ENCODE measurements at regions not wholly inside any gene's neighbourhood (a gene's known extent, or its start where the extent isn't known, plus 50 kb on each side); places are given as distances from the start of the nearest gene placed in this dataset.
"Not testable (repeated sequence)": the region's sequence is repeated elsewhere in the genome, so short reads cannot be mapped to it uniquely, and the experiment has no call there.

- DNase-seq, result no peak
- intact Hi-C loops (cut with DNase I; ENCODE audit: low total_unique reads), result no loop called here
Observed at GRCh38 chr7:64469673-64470072, 93.2 kb downstream of the ZNF680 start.

GRCh38 chr7:64465551-64465950 is 97.3 kb downstream of the ZNF680 start:
- no peak for DNase-seq
- intact Hi-C loops (cut with DNase I; ENCODE audit: low total_unique reads), result no loop called here
- TF ChIP-seq POLR2A (IDR thresholded peaks at IDR 0.05) (no peak), CTCF (IDR thresholded peaks at IDR 0.05) (no peak)

More at GRCh38 chr7:64469673-64470072, 93.2 kb downstream of the ZNF680 start:
- Histone ChIP-seq H3K9me3 (no peaks in the 10 kb centered on the region), H3K4me1 (no peaks in the 10 kb centered on the region), H3K36me3 (no peaks in the 10 kb centered on the region), H3K4me3 (no peak overlapping the region), H3K27me3 (no peaks in the 10 kb centered on the region), H3K27ac (no peak overlapping the region)
- TF ChIP-seq CTCF (IDR thresholded peaks at IDR 0.05), result no peak
- TF ChIP-seq POLR2A (IDR thresholded peaks at IDR 0.05), result no peak

GRCh38 chr7:64463636-64464375 is 99.1 kb downstream of the ZNF680 start:
- Histone ChIP-seq H3K27me3 (no peaks in the 10 kb centered on the region), H3K4me3 (peak overlapping the region; percentile 33 to 42), H3K4me1 (no peaks in the 10 kb centered on the region), H3K9me3 (no peaks in the 10 kb centered on the region), H3K27ac (no peak overlapping the region), H3K36me3 (no peaks in the 10 kb centered on the region)
- peak; percentile 67 to 75 for DNase-seq
- TF ChIP-seq POLR2A (IDR thresholded peaks at IDR 0.05), result no peak
- TF ChIP-seq CTCF (IDR thresholded peaks at IDR 0.05), result no peak
- intact Hi-C loops (cut with DNase I; ENCODE audit: low total_unique reads), result no loop called here

More at GRCh38 chr7:64465551-64465950, 97.3 kb downstream of the ZNF680 start:
- Histone ChIP-seq H3K9me3 (no peaks in the 10 kb centered on the region), H3K36me3 (no peaks in the 10 kb centered on the region), H3K4me1 (no peaks in the 10 kb centered on the region), H3K27ac (no peak overlapping the region), H3K27me3 (no peaks in the 10 kb centered on the region), H3K4me3 (no peak overlapping the region)

GRCh38 chr7:64459858-64460257 is 103.0 kb downstream of the ZNF680 start:
- H3K4me1 ChIP-seq; H3K4me3 ChIP-seq; H3K27ac ChIP-seq; H3K9me3 ChIP-seq; H3K27me3 ChIP-seq; H3K36me3 ChIP-seq; DNase-seq; intact Hi-C loops (cut with DNase I; ENCODE audit: low total_unique reads): not testable (repeated sequence)

- intact Hi-C loops (cut with DNase I; ENCODE audit: low total_unique reads), result no loop called here
- H3K4me1 ChIP-seq, result no peaks in the 10 kb centered on the region
- DNase-seq, result no peak
- no peak overlapping the region for H3K4me3 ChIP-seq
- no peak for TF ChIP-seq POLR2A (IDR thresholded peaks at IDR 0.05)
- no peaks in the 10 kb centered on the region for H3K9me3 ChIP-seq
- H3K27ac ChIP-seq, result no peak overlapping the region
- H3K36me3 ChIP-seq, result no peaks in the 10 kb centered on the region
- H3K27me3 ChIP-seq, result no peaks in the 10 kb centered on the region
Observed at GRCh38 chr7:64433590-64433989, 119.8 kb downstream of the ZNF736 start.

- no peaks in the 10 kb centered on the region for H3K4me1 ChIP-seq
- intact Hi-C loops (cut with DNase I; ENCODE audit: low total_unique reads), result no loop called here
- no peak overlapping the region for H3K27ac ChIP-seq
- H3K9me3 ChIP-seq, result no peaks in the 10 kb centered on the region
- H3K27me3 ChIP-seq, result no peaks in the 10 kb centered on the region
- TF ChIP-seq CTCF (IDR thresholded peaks at IDR 0.05), result no peak
- no peak for TF ChIP-seq POLR2A (IDR thresholded peaks at IDR 0.05)
- H3K36me3 ChIP-seq, result no peaks in the 10 kb centered on the region
- no peak overlapping the region for H3K4me3 ChIP-seq
- DNase-seq, result no peak
Observed at GRCh38 chr7:64431838-64432237, 118.1 kb downstream of the ZNF736 start.

Data from uterus (tissue), 3 donors.